HG03159 (cell line): ENCODE measurements at regions not wholly inside any gene's neighbourhood (a gene's known extent, or its start where the extent isn't known, plus 50 kb on each side); places are given as distances from the start of the nearest gene placed in this dataset.

Source experiments
- ATAC-seq: cut with Tn5 transposase; IDR thresholded peaks from one replicate; pipeline ENCODE4 v1.9.1; 2021; ENCODE audit warnings: mild to moderate bottlenecking, moderate library complexity; ENCODE audit not compliant: unreplicated experiment

DNA sequence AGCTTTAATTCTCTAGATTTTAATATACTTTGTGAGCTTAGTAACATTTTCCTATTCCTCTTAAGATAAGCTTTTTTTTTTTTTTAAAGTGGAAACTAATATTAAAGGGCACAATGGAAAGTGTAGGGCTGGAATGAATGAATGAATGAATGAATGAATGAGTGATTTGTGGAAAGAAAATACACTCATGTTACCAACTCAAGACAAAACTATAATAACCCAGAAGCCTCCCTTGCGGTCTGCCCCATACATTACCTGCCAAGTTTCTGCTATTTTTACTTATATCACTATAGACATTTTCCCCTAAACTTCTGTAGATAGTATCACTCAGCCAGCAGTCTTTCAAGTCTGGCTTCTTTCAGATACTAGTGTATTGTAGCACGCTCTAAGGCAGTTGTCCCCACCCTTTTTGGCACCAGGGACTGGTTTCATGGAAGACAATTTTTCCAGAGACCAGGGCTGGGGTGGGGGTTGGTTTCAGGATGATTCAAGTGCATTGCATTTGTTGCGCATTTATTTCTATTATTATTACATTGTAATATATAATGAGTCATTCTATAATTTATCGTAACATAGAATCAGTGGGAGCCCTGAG, 932.2 kb downstream of the TBC1D22A start:
- ATAC-seq, result no peak

DNA sequence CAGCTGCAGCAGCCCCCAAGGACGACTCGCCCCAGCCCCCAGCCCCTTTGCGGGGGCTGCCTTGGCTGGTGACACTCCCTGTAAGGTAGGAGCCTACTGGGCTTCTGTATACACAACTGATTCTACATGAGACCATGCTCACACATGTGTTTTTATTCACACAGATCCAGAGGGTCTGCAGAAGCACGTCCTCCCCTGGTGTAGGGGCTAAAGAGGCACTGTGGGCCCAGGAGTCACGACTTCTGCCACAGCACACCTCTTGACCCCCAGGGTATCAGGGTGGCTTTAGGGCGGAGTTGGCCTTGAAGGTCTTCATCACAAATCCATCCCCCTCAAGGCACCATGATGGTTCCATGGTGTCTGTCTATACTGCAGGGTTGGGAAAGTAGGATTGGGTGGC, 931.2 kb downstream of the TBC1D22A start:
- ATAC-seq, result no peak

GRCh38 chr22:47692811-47693210, 930.4 kb downstream of the TBC1D22A start:
- ATAC-seq, result no peak

GRCh38 chr22:47691152-47691895, 928.9 kb downstream of the TBC1D22A start:
- ATAC-seq, result no peak

DNA sequence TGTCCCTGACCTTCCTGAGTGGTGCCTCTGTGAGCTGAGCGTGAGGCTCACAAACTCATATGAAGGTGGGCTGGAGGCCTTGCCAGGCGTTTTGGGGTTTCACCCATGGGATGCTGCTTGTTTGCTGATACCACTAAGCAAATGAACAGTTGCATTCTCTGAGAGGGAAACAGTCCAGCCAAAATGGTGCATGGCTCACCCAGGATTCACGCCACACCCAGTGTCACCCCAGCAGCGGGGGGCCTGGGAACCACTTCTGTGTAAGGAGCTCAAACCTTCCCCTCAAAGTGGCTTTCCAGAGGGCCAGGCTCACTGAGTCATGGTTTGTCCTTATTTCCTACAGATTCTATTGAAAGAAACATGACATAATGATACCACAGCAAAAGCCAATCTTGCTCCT, 928.1 kb downstream of the TBC1D22A start:
- ATAC-seq, result no peak

DNA sequence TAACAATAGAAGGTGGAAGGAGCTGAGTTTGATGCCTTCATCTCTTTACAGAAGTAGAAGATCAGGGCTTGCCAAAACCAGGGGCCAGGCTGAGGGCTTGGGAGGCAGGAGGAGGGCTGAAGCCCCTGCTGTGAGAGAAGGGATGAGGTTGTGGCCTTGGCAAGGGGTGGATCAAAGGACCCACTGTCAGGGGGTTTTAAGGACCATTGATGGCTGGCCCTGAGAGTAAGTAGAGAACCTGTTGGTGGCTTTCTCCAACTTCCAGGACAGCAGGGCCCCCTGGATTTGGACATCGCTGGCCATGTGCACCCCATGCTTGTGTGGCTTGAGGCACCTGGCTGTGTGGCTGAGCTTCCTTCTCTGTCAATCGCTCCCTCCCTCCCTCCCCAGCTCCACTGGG, 927.7 kb downstream of the TBC1D22A start:
- ATAC-seq, result no peak

GRCh38 chr22:47687776-47688175, 925.3 kb downstream of the TBC1D22A start:
- no peak for ATAC-seq

GRCh38 chr22:47687346-47687655, 924.9 kb downstream of the TBC1D22A start:
- no peak for ATAC-seq

GRCh38 chr22:47686594-47687345, 924.3 kb downstream of the TBC1D22A start:
- no peak for ATAC-seq

- ATAC-seq, result no peak
Measured at GRCh38 chr22:47681411-47682165, 919.1 kb downstream of the TBC1D22A start.

DNA sequence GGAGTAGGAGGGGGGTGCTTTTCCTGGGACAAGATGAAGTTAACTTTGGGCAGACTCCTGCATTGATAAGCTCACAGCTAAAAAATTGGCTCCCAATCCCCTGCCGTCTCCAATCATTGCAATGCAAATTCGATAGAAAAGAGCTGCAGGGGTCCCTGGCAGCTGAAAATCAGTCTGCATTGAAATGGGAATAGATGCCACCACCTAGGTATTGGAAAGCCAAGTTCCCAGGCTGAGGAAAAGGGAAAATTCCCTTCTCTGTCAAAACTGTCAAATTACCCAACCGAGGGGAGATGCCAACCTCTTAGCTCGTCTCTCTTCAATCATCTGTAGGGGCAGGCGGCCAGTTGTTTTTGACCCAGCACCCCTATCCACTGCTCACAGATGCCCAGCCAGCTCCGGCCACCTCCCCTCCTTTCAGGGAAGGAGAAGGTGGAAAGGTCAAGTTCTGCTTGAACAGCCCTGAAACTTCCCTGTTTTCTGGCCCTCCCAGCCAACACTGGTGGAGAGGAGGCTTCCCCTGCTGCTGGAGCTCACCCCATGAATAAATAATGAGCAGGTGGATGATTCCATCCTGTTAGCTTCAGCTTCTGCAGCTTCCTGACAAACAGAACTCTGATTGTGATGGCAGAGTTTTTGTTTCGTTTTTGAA, 916.3 kb downstream of the TBC1D22A start:
- ATAC-seq, result no peak

DNA sequence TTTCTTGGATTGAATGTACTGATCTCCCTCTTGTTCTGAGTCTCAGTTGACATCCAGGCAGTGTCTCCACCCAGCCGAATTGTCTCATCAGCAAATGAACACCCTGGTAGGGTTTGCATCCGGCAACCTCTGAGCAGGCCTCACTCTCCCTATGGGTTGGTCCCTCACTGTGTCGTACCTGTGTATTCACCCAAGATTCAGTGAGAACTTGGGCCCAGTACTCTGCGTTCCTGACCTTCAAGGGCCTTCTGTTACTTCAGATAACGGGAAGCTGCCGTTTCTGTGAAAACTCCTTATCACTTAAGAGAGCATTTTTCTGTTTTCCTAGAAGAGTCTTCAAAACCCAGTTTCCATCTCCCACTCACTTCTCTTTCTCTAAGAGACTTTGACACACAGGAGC, 915.6 kb downstream of the TBC1D22A start:
- no peak for ATAC-seq

DNA sequence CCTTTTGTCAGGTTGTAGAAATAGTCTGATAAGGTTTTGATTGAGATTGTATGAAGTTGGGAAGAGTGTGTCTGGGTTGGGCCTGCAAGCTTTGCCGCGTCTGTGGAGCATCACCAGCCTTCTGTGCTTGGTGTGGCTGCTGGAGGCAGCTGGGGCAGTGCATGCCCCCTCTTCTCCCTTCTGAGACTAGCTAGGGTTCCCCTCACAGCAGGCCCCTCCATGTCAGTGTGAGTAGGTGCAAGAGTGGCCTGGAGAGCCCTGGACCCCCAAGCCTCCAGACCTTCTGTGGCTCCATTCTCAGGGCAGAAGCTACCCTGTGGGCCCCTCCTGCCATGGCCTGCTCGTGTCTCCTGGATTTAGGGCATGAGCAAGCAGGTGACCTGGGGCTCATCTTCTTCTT, 914.2 kb downstream of the TBC1D22A start:
- ATAC-seq, result no peak

GRCh38 chr22:47674600-47674999, 912.1 kb downstream of the TBC1D22A start:
- no peak for ATAC-seq

- no peak for ATAC-seq
Measured at GRCh38 chr22:47673557-47673956, 911.1 kb downstream of the TBC1D22A start.

DNA sequence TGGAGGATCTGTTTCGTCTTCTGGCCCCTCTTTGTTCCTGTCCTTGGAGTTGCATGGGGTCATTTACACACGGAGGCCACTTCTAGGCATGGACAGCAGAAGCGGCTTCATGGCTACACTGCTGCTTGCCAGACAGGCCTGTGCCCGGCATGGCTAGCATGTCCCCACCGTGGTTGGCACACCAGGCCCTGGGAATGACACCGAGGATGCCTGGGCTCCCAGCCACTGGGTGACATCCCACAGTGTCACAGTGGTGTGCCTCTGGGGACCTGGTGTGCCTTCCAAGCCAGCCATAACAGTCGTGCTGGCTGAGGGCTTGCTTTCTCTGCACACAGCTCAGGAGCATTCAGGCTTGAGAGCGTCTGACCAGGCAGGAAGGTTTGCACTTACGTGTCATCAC, 910.1 kb downstream of the TBC1D22A start:
- ATAC-seq, result no peak

GRCh38 chr22:47665151-47665550, 902.7 kb downstream of the TBC1D22A start:
- no peak for ATAC-seq

GRCh38 chr22:47663615-47664605, 901.5 kb downstream of the TBC1D22A start:
- ATAC-seq, result no peak

DNA sequence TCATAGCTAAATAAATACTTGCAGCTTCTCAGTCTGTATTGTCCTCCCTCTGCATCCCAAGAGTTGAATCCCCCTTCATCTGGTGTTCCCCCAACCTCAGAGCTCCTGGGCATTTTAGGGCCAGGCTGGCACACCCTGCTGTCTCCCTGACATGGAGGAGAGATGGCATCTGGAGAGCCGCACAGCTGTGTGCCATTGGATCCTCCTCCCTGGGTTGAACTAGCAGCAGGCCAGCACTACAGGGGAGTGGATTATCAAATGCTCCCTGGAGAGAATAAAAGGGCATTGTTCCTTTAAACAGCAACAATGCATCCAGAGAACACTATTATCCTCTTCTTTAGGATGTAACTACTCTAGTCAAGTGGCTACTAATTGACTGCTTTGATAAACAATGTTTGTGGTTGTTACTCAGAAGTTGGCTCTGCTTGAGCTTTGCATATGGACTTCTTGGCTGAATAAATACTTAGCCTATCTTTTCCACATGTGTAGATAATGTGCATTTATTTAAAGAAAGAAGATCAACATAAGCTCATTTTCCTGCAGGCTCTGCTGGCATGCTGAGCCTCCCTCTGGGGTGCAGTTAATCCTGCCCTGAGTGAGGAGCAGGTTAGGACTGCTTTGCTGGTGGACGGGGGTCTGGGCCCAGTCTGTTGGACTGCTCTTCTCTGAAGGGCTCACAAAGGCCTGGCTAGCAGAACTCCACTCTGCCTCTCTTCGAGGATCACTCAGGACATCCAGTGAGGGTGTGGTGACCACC, 897.2 kb downstream of the TBC1D22A start:
- no peak for ATAC-seq
